K562 (cell line): ENCODE measurements at regions not wholly inside any gene's neighbourhood (a gene's known extent, or its start where the extent isn't known, plus 50 kb on each side); places are given as distances from the start of the nearest gene placed in this dataset.

Experiments used
- ARID2 ChIP-seq: fragments of 450-650 bp; IDR thresholded peaks from 2 replicates; pipeline ENCODE4 v1.6.1; 2017; ENCODE audit warnings: antibody characterized with exemption, mild to moderate bottlenecking
- CREB5 ChIP-seq: fragments of 250-450 bp; sonication (Bioruptor Pico); IDR thresholded peaks from 2 replicates; pipeline ENCODE4 v1.5.0; 2020; ENCODE audit warnings: mild to moderate bottlenecking
- CTCF ChIP-seq, 3 experiments: IDR thresholded peaks in 2 of 3; conservative IDR thresholded peaks in 1 of 3; 2 replicates each; pipeline ENCODE4 v1.5.1; 2011 to 2012; ENCODE audit warnings: low read length in 3 of 3, mild to moderate bottlenecking in 3 of 3, control low read depth in 2 of 3, improper control_type of control experiment in 1 of 3, inconsistent platforms in 1 of 3, low read depth in 1 of 3, mixed read lengths in 1 of 3, moderate library complexity in 1 of 3; ENCODE audit not compliant: insufficient read depth in 2 of 3
- ELK1 ChIP-seq: sonication (generic); formaldehyde crosslinking; IDR thresholded peaks from 2 replicates; pipeline ENCODE4 v1.8.1; 2022; ENCODE audit warnings: missing genetic modification reagents
- GMEB1 ChIP-seq: fragments of 250-450 bp; sonication (Bioruptor Pico); IDR thresholded peaks from 2 replicates; pipeline ENCODE4 v1.4.0; 2020; ENCODE audit warnings: mild to moderate bottlenecking
- HBP1 ChIP-seq: fragments of 450-650 bp; formaldehyde crosslinking; IDR thresholded peaks from 2 replicates; pipeline ENCODE4 v1.4.0; 2022; ENCODE audit warnings: missing genetic modification characterization
- HMGXB4 ChIP-seq: sonication (generic); formaldehyde crosslinking; IDR thresholded peaks from 2 replicates; pipeline ENCODE4 v1.8.1; 2023; ENCODE audit warnings: mild to moderate bottlenecking, missing genetic modification reagents
- RAD51 ChIP-seq: fragments of 450-650 bp; IDR thresholded peaks from 2 replicates; pipeline ENCODE4 v1.7.1; 2016; ENCODE audit warnings: low read depth, mild to moderate bottlenecking, borderline replicate concordance
- SMAD3 ChIP-seq: fragments of 450-650 bp; formaldehyde crosslinking; conservative IDR thresholded peaks from 2 replicates; pipeline ENCODE4 v1.4.0; 2020; ENCODE audit warnings: mild to moderate bottlenecking
- TBP ChIP-seq: optimal IDR thresholded peaks from 2 replicates; pipeline ENCODE3; 2011; ENCODE audit warnings: low read depth, low read length, improper control_type of control experiment
- YY1 ChIP-seq, 3 experiments: IDR thresholded peaks; 2 replicates each; pipeline ENCODE4 v1.6.1; 2011; ENCODE audit warnings: low read length in 2 of 3, mild to moderate bottlenecking in 2 of 3, moderate library complexity in 2 of 3, borderline replicate concordance in 1 of 3, control low read depth in 1 of 3, low read depth in 1 of 3; ENCODE audit not compliant: insufficient read depth in 3 of 3, insufficient replicate concordance in 2 of 3, control insufficient read depth in 1 of 3, insufficient read length in 1 of 3; ENCODE audit errors: extremely low read depth in 1 of 3
- ZBTB2 ChIP-seq: fragments of 450-650 bp; IDR thresholded peaks from 2 replicates; pipeline ENCODE4 v1.6.1; 2016; ENCODE audit warnings: antibody characterized with exemption
- ZNF311 ChIP-seq: fragments of 250-450 bp; sonication (Bioruptor Pico); IDR thresholded peaks from 2 replicates; pipeline ENCODE4 v1.4.0; 2020; ENCODE audit warnings: mild to moderate bottlenecking, moderate library complexity
- ZNF512 ChIP-seq: IDR thresholded peaks from 2 replicates; pipeline ENCODE4 v1.6.1; 2016; ENCODE audit warnings: missing genetic modification characterization, missing compliant biosample characterization

GRCh38 chr5:100182402-100182801, 352.8 kb upstream of the FAM174A start:
- no peak for TF ChIP-seq SMAD3 (CRISPR knock-in tag)
- TF ChIP-seq ZBTB2: no peak
- no peak for TF ChIP-seq CTCF (IDR thresholded peaks at IDR 0.05 in 2 of 3, conservative IDR thresholded peaks at IDR 0.05 in 1 of 3; ENCODE audit: insufficient read depth in 2 of 3, low read depth in 1 of 3, low read length in 3 of 3)
- TF ChIP-seq RAD51: no peak
- TF ChIP-seq HBP1 (CRISPR knock-in tag): no peak
- TF ChIP-seq GMEB1 (CRISPR knock-in tag): no peak
- TF ChIP-seq ZNF512: no peak
- no peak for TF ChIP-seq YY1 (IDR thresholded peaks at IDR 0.05; ENCODE audit: borderline replicate concordance in 1 of 3, control insufficient read depth in 1 of 3, extremely low read depth in 1 of 3, insufficient read depth in 3 of 3, insufficient read length in 1 of 3, insufficient replicate concordance in 2 of 3, low read depth in 1 of 3, low read length in 2 of 3)
- no peak for TF ChIP-seq HMGXB4
- TF ChIP-seq ARID2: no peak
- no peak for TF ChIP-seq TBP
- no peak for TF ChIP-seq ZNF311 (CRISPR knock-in tag)
- TF ChIP-seq CREB5 (CRISPR knock-in tag): no peak
- TF ChIP-seq ELK1 (CRISPR knock-in tag): no peak
